CD4-positive, alpha-beta T cell (primary cell): ENCODE measurements at regions not wholly inside any gene's neighbourhood (a gene's known extent, or its start where the extent isn't known, plus 50 kb on each side); places are given as distances from the start of the nearest gene placed in this dataset.

Experiments
- ATAC-seq: fragments of 200-7000 bp; cut with Tn5 transposase; one replicate; pipeline ENCODE4 v1.10.0; 2022; ENCODE audit warnings: mild to moderate bottlenecking; ENCODE audit not compliant: poor library complexity
- CTCF ChIA-PET: fragments of 350-600 bp; sonication (Branson Sonifier 250); formaldehyde crosslinking; loops from one replicate; lab custom pipeline; 2021; ENCODE audit warnings: antibody characterized with exemption, inconsistent platforms; lab: Charles Lee
- POLR2A ChIA-PET: fragments of 350-600 bp; sonication (Branson Sonifier 250); formaldehyde crosslinking; loops from one replicate; lab custom pipeline; 2021; ENCODE audit warnings: antibody characterized with exemption, inconsistent platforms; lab: Charles Lee
- DNase-seq, 14 experiments: peaks; one replicate each; pipeline ENCODE4 v3.0.0-alpha.2; 2013 to 2020; ENCODE audit warnings: mixed read lengths in 2 of 14
- H3K27ac ChIP-seq, 2 donors: one replicate each; pipeline versions ENCODE4 v1.5.1 to v1.7.0; 2013; ENCODE audit warnings: low read length in 2 of 2, low read depth in 1 of 2, mild to moderate bottlenecking in 1 of 2
- H3K27me3 ChIP-seq, 2 experiments: 1 replicate in 1 of 2; 2 replicates in 1 of 2; pipeline versions ENCODE4 v1.6.1 to v1.7.0; 2013; ENCODE audit warnings: low read length in 2 of 2, control low read depth in 1 of 2, mild to moderate bottlenecking in 1 of 2, moderate library complexity in 1 of 2; ENCODE audit not compliant: insufficient read depth in 2 of 2, control insufficient read depth in 1 of 2
- H3K36me3 ChIP-seq: one replicate; pipeline ENCODE4 v1.6.1; 2013; ENCODE audit warnings: low read length, control low read depth; ENCODE audit not compliant: insufficient read depth
- H3K4me1 ChIP-seq: one replicate; pipeline ENCODE4 v1.6.1; 2013; ENCODE audit warnings: low read length, control low read depth; ENCODE audit not compliant: insufficient read depth
- H3K4me3 ChIP-seq: one replicate; pipeline ENCODE4 v1.5.1; 2013; ENCODE audit warnings: mild to moderate bottlenecking, low read length, moderate library complexity
- H3K9me3 ChIP-seq, 2 experiments: 1 replicate in 1 of 2; 2 replicates in 1 of 2; pipeline versions ENCODE4 v1.6.1 to v1.7.0; 2013; ENCODE audit warnings: low read length in 2 of 2, mild to moderate bottlenecking in 2 of 2, control low read depth in 1 of 2, moderate library complexity in 1 of 2; ENCODE audit not compliant: control insufficient read depth in 1 of 2, insufficient read depth in 1 of 2
- H3K27ac Mint-ChIP-seq: one replicate; pipeline ENCODE4 v1.8.0; 2020; ENCODE audit warnings: mixed read lengths
- H3K27me3 Mint-ChIP-seq: one replicate; pipeline ENCODE4 v1.8.0; 2021; ENCODE audit warnings: mixed read lengths
- H3K36me3 Mint-ChIP-seq: one replicate; pipeline ENCODE4 v1.8.0; 2021; ENCODE audit warnings: low read depth, mixed read lengths
- H3K4me1 Mint-ChIP-seq: one replicate; pipeline ENCODE4 v1.8.0; 2021; ENCODE audit warnings: low read depth, mixed read lengths
- H3K4me3 Mint-ChIP-seq: one replicate; pipeline ENCODE4 v1.8.0; 2020; ENCODE audit warnings: mild to moderate bottlenecking, mixed read lengths
- H3K9me3 Mint-ChIP-seq: one replicate; pipeline ENCODE4 v1.8.0; 2020; ENCODE audit warnings: mixed read lengths
- CTCF ChIP-seq: fragments of 200-600 bp; IDR thresholded peaks from one replicate; pipeline ENCODE4 v1.8.0; 2022; ENCODE audit warnings: antibody characterized with exemption, mild to moderate bottlenecking
- intact Hi-C, 2 experiments: fragments of 100-400 bp; cut with DNase I in 1 of 2; cut with micrococcal nuclease in 1 of 2; formaldehyde crosslinking; loops; one replicate each; pipeline versions ENCODE4 v1.15.1 to v1.9.0; 2023 to 2025; cut with DNase I, micrococcal nuclease

- H3K36me3 ChIP-seq = no peaks in the 10 kb centered on the region
- intact Hi-C loops = no loop called here
- H3K4me1 ChIP-seq = no peaks in the 10 kb centered on the region
- Mint-ChIP-seq H3K36me3 (no peaks in the 10 kb centered on the region), H3K4me1 (no peaks in the 10 kb centered on the region), H3K4me3 (no peak overlapping the region), H3K27me3 (no peaks in the 10 kb centered on the region), H3K9me3 (no peaks in the 10 kb centered on the region), H3K27ac (no peak overlapping the region)
- H3K27me3 ChIP-seq = no peaks in the 10 kb centered on the region
- ChIA-PET CTCF (no interaction called here), POLR2A (no interaction called here)
- no peak overlapping the region for H3K4me3 ChIP-seq
- DNase-seq (no peak), ATAC-seq (no peak)
- no peak overlapping the region for H3K27ac ChIP-seq
- H3K9me3 ChIP-seq = peaks cover 0 to 7% of the 10 kb centered on the region in 2 experiments
- TF ChIP-seq CTCF = no peak
These were observed 404.4 kb upstream of the RASGEF1B start for GRCh38 chr4:81876106-81876505.

GRCh38 chr4:81874661-81875515, 403.2 kb upstream of the RASGEF1B start:
- no peak overlapping the region for H3K27ac Mint-ChIP-seq
- no peak for ATAC-seq
- no peak for DNase-seq
- no peaks in the 10 kb centered on the region for H3K4me1 ChIP-seq
- H3K4me3 ChIP-seq = no peak overlapping the region
- H3K36me3 ChIP-seq = no peaks in the 10 kb centered on the region
- H3K4me1 Mint-ChIP-seq = no peaks in the 10 kb centered on the region
- peaks cover under 1% of the 10 kb centered on the region for H3K9me3 Mint-ChIP-seq
- intact Hi-C loops = no loop called here
- no peaks in the 10 kb centered on the region for H3K36me3 Mint-ChIP-seq
- ChIA-PET POLR2A (interaction anchor here (0.6 kb wide), 1 partner anchor 13 kb away, joined by 4 read pairs; no protein-coding TSS in a partner anchor), CTCF (interaction anchor here (1.0 kb wide), 1 partner anchor 7 kb away, joined by 3 read pairs; no protein-coding TSS in a partner anchor)
- H3K27me3 ChIP-seq = no peaks in the 10 kb centered on the region
- H3K9me3 ChIP-seq = peaks cover 0 to 15% of the 10 kb centered on the region in 2 experiments
- no peaks in the 10 kb centered on the region for H3K27me3 Mint-ChIP-seq
- TF ChIP-seq CTCF = no peak
- no peak overlapping the region for H3K27ac ChIP-seq
- no peak overlapping the region for H3K4me3 Mint-ChIP-seq

GRCh38 chr4:81870275-81870674, 398.6 kb upstream of the RASGEF1B start:
- no peak for ATAC-seq
- CTCF ChIA-PET = no interaction called here
- H3K27ac ChIP-seq = no peak overlapping the region

More at GRCh38 chr4:81870275-81870674, 398.6 kb upstream of the RASGEF1B start:
- Mint-ChIP-seq H3K9me3 (peaks cover 3% of the 10 kb centered on the region), H3K27ac (no peak overlapping the region), H3K27me3 (no peaks in the 10 kb centered on the region), H3K4me3 (no peak overlapping the region), H3K36me3 (no peaks in the 10 kb centered on the region), H3K4me1 (no peaks in the 10 kb centered on the region)
- no peak for TF ChIP-seq CTCF
- H3K4me1 ChIP-seq = no peaks in the 10 kb centered on the region
- peaks cover 0 to 15% of the 10 kb centered on the region in 2 experiments for H3K9me3 ChIP-seq
- no peaks in the 10 kb centered on the region for H3K27me3 ChIP-seq
- H3K4me3 ChIP-seq = no peak overlapping the region
- no peaks in the 10 kb centered on the region for H3K36me3 ChIP-seq
- intact Hi-C loops = no loop called here
- POLR2A ChIA-PET = interaction anchor here (0.5 kb wide), 1 partner anchor 44 kb away, joined by 3 read pairs; no protein-coding TSS in a partner anchor
- no peak for DNase-seq
